ENCODE measurements at regions not wholly inside any gene's neighbourhood (a gene's known extent, or its start where the extent isn't known, plus 50 kb on each side); places are given as distances from the start of the nearest gene placed in this dataset.

GRCh38 chr5:35284364-35284763 is 54.1 kb upstream of the PRLR start:
- TF ChIP-seq CTCF (IDR thresholded peaks at IDR 0.05; ENCODE audit: insufficient read depth, low read length, poor library complexity, severe bottlenecking) (no peak), EZH2phosphoT487 (conservative IDR thresholded peaks at IDR 0.05; ENCODE audit: low read length) (no peak)
